ENCODE measurements at regions not wholly inside any gene's neighbourhood (a gene's known extent, or its start where the extent isn't known, plus 50 kb on each side); places are given as distances from the start of the nearest gene placed in this dataset.

GRCh38 chr18:67733088-67733487 lies 216.6 kb upstream of the DSEL start:
- Mint-ChIP-seq H3K27ac (ENCODE audit: unreplicated experiment) (no peak overlapping the region), H3K36me3 (ENCODE audit: low read depth) (no peaks in the 10 kb centered on the region), H3K9me3 (ENCODE audit: low read depth) (no peaks in the 10 kb centered on the region), H3K4me3 (ENCODE audit: unreplicated experiment) (no peak overlapping the region), H3K27me3 (ENCODE audit: low read depth) (no peaks in the 10 kb centered on the region), H3K4me1 (ENCODE audit: low read depth) (peaks cover 10% of the 10 kb centered on the region)
- no peak for DNase-seq (ENCODE audit: low spot score)
- TF ChIP-seq, protein P1, sequence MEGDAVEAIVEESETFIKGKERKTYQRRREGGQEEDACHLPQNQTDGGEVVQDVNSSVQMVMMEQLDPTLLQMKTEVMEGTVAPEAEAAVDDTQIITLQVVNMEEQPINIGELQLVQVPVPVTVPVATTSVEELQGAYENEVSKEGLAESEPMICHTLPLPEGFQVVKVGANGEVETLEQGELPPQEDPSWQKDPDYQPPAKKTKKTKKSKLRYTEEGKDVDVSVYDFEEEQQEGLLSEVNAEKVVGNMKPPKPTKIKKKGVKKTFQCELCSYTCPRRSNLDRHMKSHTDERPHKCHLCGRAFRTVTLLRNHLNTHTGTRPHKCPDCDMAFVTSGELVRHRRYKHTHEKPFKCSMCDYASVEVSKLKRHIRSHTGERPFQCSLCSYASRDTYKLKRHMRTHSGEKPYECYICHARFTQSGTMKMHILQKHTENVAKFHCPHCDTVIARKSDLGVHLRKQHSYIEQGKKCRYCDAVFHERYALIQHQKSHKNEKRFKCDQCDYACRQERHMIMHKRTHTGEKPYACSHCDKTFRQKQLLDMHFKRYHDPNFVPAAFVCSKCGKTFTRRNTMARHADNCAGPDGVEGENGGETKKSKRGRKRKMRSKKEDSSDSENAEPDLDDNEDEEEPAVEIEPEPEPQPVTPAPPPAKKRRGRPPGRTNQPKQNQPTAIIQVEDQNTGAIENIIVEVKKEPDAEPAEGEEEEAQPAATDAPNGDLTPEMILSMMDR (IDR thresholded peaks at IDR 0.05) = no peak

GRCh38 chr18:67731851-67732250 lies 215.3 kb upstream of the DSEL start:
- H3K9me3 Mint-ChIP-seq (ENCODE audit: low read depth) = no peaks in the 10 kb centered on the region
- TF ChIP-seq, protein P1 (IDR thresholded peaks at IDR 0.05) = no peak
- no peak overlapping the region for H3K4me3 Mint-ChIP-seq (ENCODE audit: unreplicated experiment)
- H3K4me1 Mint-ChIP-seq (ENCODE audit: low read depth) = peaks cover 10% of the 10 kb centered on the region
- H3K27me3 Mint-ChIP-seq (ENCODE audit: low read depth) = no peaks in the 10 kb centered on the region
- no peak overlapping the region for H3K27ac Mint-ChIP-seq (ENCODE audit: unreplicated experiment)
- no peak for DNase-seq (ENCODE audit: low spot score)
- no peaks in the 10 kb centered on the region for H3K36me3 Mint-ChIP-seq (ENCODE audit: low read depth)

DNA sequence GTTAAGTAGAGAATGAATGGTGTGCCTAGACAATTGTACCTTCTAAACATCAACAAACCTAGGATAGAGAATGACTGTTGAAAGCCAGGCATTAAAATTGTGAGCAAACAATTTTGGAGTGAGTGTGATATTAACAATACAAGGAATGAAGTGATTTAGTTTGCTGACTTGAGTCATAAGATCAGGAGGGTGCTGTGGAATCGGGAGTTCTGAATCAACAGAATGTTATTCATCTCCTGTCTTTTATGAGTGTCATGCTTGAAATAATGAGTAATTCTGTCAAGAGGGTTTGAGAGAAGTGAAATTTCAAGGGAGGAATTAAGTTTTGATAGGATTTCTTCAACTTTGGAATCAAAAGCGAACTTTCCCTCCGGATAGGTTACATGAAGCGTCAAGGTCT lies 214.4 kb upstream of the DSEL start:
- Mint-ChIP-seq H3K4me3 (ENCODE audit: unreplicated experiment) (no peak overlapping the region), H3K36me3 (ENCODE audit: low read depth) (no peaks in the 10 kb centered on the region), H3K27ac (ENCODE audit: unreplicated experiment) (no peak overlapping the region), H3K4me1 (ENCODE audit: low read depth) (peaks cover 10% of the 10 kb centered on the region), H3K27me3 (ENCODE audit: low read depth) (no peaks in the 10 kb centered on the region), H3K9me3 (ENCODE audit: low read depth) (no peaks in the 10 kb centered on the region)
- TF ChIP-seq, protein P1 (IDR thresholded peaks at IDR 0.05) = no peak
- DNase-seq (ENCODE audit: low spot score) = no peak

GRCh38 chr18:67728364-67728763 lies 211.8 kb upstream of the DSEL start:
- H3K4me3 Mint-ChIP-seq (ENCODE audit: unreplicated experiment) = no peak overlapping the region
- TF ChIP-seq, protein P1 (IDR thresholded peaks at IDR 0.05) = no peak
- H3K9me3 Mint-ChIP-seq (ENCODE audit: low read depth) = peaks cover 5% of the 10 kb centered on the region
- no peaks in the 10 kb centered on the region for H3K27me3 Mint-ChIP-seq (ENCODE audit: low read depth)
- H3K4me1 Mint-ChIP-seq (ENCODE audit: low read depth) = peaks cover 10% of the 10 kb centered on the region
- no peak overlapping the region for H3K27ac Mint-ChIP-seq (ENCODE audit: unreplicated experiment)
- DNase-seq (ENCODE audit: low spot score) = no peak
- no peaks in the 10 kb centered on the region for H3K36me3 Mint-ChIP-seq (ENCODE audit: low read depth)

GRCh38 chr18:67726882-67727281 lies 210.4 kb upstream of the DSEL start:
- no peaks in the 10 kb centered on the region for H3K36me3 Mint-ChIP-seq (ENCODE audit: low read depth)
- DNase-seq (ENCODE audit: low spot score) = no peak
- H3K4me1 Mint-ChIP-seq (ENCODE audit: low read depth) = peaks cover 10% of the 10 kb centered on the region
- no peak overlapping the region for H3K4me3 Mint-ChIP-seq (ENCODE audit: unreplicated experiment)
- H3K27me3 Mint-ChIP-seq (ENCODE audit: low read depth) = no peaks in the 10 kb centered on the region
- TF ChIP-seq, protein P1 (IDR thresholded peaks at IDR 0.05) = no peak
- no peak overlapping the region for H3K27ac Mint-ChIP-seq (ENCODE audit: unreplicated experiment)
- peaks cover 5% of the 10 kb centered on the region for H3K9me3 Mint-ChIP-seq (ENCODE audit: low read depth)
